ENCODE measurements at regions not wholly inside any gene's neighbourhood (a gene's known extent, or its start where the extent isn't known, plus 50 kb on each side); places are given as distances from the start of the nearest gene placed in this dataset.

DNA sequence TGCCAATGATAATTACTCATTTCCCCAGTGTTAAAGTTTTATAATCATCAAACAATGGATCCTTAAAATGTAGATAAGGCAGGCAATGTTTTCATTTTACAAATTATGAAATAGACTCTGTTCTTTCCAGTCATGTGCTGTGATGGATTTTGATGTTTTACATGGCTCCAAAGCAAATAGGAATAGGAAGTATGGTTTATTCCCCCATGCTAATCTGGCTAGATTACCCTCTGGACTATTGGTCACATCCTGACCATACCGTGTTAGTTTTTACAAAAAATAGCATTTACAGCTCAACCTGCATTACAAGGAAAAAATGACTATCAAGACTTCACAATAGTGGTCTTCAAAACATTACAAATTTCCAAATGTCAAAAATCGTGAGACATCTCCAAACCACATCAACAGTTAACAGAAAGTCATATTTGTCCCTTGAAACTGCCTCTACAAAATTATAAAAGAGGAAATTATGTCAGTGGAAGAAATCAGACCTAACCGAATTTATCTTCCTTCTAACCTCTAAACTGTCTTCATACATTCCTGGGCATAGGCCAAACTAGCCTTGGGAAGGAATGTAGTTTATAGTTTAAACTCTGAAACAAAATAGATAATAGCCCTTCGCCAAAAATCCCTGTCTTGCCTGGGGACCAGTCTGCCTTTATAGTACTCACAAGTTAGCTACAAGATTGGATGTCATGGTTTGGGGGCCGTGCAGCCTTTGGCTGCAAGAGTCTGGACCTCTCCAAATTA, 1941.2 kb upstream of the CELF4 start:
- no peak for DNase-seq (ENCODE audit: extremely low spot score)
- ChIA-PET POLR2A (no interaction called here), CTCF (no interaction called here)
- no peak for TF ChIP-seq HDGF (IDR thresholded peaks at IDR 0.05; ENCODE audit: borderline replicate concordance)
- no peak for TF ChIP-seq CTBP1 (IDR thresholded peaks at IDR 0.05; ENCODE audit: borderline replicate concordance)
- no peak for TF ChIP-seq ELF4 (IDR thresholded peaks at IDR 0.05)
- no peak for TF ChIP-seq ZNF384 (IDR thresholded peaks at IDR 0.05)
- no peak for TF ChIP-seq ARNT (IDR thresholded peaks at IDR 0.05)
- no peak for TF ChIP-seq SP1 (IDR thresholded peaks at IDR 0.05)
- TF ChIP-seq PKNOX1 (IDR thresholded peaks at IDR 0.05): no peak
- TF ChIP-seq SUZ12 (IDR thresholded peaks at IDR 0.05): no peak
- no peak for TF ChIP-seq TARDBP (IDR thresholded peaks at IDR 0.05)

- ChIA-PET CTCF (no interaction called here), POLR2A (no interaction called here)
- TF ChIP-seq ZNF384 (IDR thresholded peaks at IDR 0.05) (0 out of 2 replicates have a peak, but pooled peaks have one; percentile 6), L3MBTL2 (conservative IDR thresholded peaks at IDR 0.05) (no peak), ELF4 (IDR thresholded peaks at IDR 0.05) (no peak), PKNOX1 (IDR thresholded peaks at IDR 0.05) (no peak), FOXM1 (IDR thresholded peaks at IDR 0.05; ENCODE audit: borderline replicate concordance) (no peak)
- DNase-seq (ENCODE audit: extremely low spot score): no peak
Measured at GRCh38 chr18:39500306-39500705, 1934.7 kb upstream of the CELF4 start.

- no peak for DNase-seq (ENCODE audit: extremely low spot score)
- CTCF ChIA-PET: no interaction called here
- TF ChIP-seq BHLHE40 (IDR thresholded peaks at IDR 0.05; ENCODE audit: borderline replicate concordance) (no peak), FOXK2 (IDR thresholded peaks at IDR 0.05) (no peak), SUZ12 (IDR thresholded peaks at IDR 0.05) (no peak), HDGF (IDR thresholded peaks at IDR 0.05; ENCODE audit: borderline replicate concordance) (no peak), LEF1 (IDR thresholded peaks at IDR 0.05; ENCODE audit: borderline replicate concordance) (no peak), FOXM1 (IDR thresholded peaks at IDR 0.05; ENCODE audit: borderline replicate concordance) (no peak), L3MBTL2 (conservative IDR thresholded peaks at IDR 0.05) (no peak), NFRKB (IDR thresholded peaks at IDR 0.05) (no peak), ZNF384 (IDR thresholded peaks at IDR 0.05) (no peak), CTBP1 (IDR thresholded peaks at IDR 0.05; ENCODE audit: borderline replicate concordance) (no peak), SP1 (IDR thresholded peaks at IDR 0.05) (no peak), ELF4 (IDR thresholded peaks at IDR 0.05) (no peak), TARDBP (IDR thresholded peaks at IDR 0.05) (no peak), FOXA1 (IDR thresholded peaks at IDR 0.05) (no peak), PKNOX1 (IDR thresholded peaks at IDR 0.05) (no peak), ARNT (IDR thresholded peaks at IDR 0.05) (no peak)
- POLR2A ChIA-PET: no interaction called here
Measured at GRCh38 chr18:39497821-39498220, 1932.2 kb upstream of the CELF4 start.

DNA sequence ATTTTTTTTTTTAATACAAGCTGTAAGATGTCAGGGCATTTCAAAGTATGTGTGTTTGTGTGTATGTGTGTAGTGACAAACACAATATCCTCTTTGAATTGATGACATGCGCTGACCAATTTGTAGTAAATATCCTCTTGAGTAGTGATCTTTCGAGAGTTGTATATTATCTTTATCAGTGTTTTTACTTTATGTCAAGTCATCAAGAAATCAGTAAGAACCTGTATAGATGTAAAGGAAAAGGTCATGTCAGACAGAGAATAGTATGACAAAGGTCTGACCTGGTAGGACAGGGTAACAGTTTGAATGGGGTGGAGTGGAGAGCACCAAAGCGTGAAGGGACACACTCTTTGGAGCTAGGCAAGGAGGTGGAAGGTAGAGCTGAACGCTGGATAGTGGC, 1931.4 kb upstream of the CELF4 start:
- ChIA-PET CTCF (no interaction called here), POLR2A (no interaction called here)

GRCh38 chr18:39494211-39494896, 1928.8 kb upstream of the CELF4 start:
- ChIA-PET POLR2A (no interaction called here), CTCF (no interaction called here)
- TF ChIP-seq FOXA1 (IDR thresholded peaks at IDR 0.05) (no peak), L3MBTL2 (conservative IDR thresholded peaks at IDR 0.05) (no peak), FOXM1 (IDR thresholded peaks at IDR 0.05; ENCODE audit: borderline replicate concordance) (no peak), PKNOX1 (IDR thresholded peaks at IDR 0.05) (no peak), ZNF384 (IDR thresholded peaks at IDR 0.05) (no peak), ARNT (IDR thresholded peaks at IDR 0.05) (no peak), FOXK2 (IDR thresholded peaks at IDR 0.05) (no peak), HDGF (IDR thresholded peaks at IDR 0.05; ENCODE audit: borderline replicate concordance) (no peak), SUZ12 (IDR thresholded peaks at IDR 0.05) (no peak), TARDBP (IDR thresholded peaks at IDR 0.05) (no peak), SP1 (IDR thresholded peaks at IDR 0.05) (no peak), NFRKB (IDR thresholded peaks at IDR 0.05) (no peak), ELF4 (IDR thresholded peaks at IDR 0.05) (no peak), CTBP1 (IDR thresholded peaks at IDR 0.05; ENCODE audit: borderline replicate concordance) (no peak), LEF1 (IDR thresholded peaks at IDR 0.05; ENCODE audit: borderline replicate concordance) (no peak), BHLHE40 (IDR thresholded peaks at IDR 0.05; ENCODE audit: borderline replicate concordance) (no peak)
- no peak for DNase-seq (ENCODE audit: extremely low spot score)

More for the DNA sequence above, 1931.4 kb upstream of the CELF4 start:
- TF ChIP-seq ZNF384 (IDR thresholded peaks at IDR 0.05): no peak
- TF ChIP-seq LEF1 (IDR thresholded peaks at IDR 0.05; ENCODE audit: borderline replicate concordance): no peak
- no peak for TF ChIP-seq TARDBP (IDR thresholded peaks at IDR 0.05)
- TF ChIP-seq L3MBTL2 (conservative IDR thresholded peaks at IDR 0.05): no peak
- TF ChIP-seq FOXM1 (IDR thresholded peaks at IDR 0.05; ENCODE audit: borderline replicate concordance): no peak
- no peak for TF ChIP-seq SP1 (IDR thresholded peaks at IDR 0.05)
- no peak for TF ChIP-seq SUZ12 (IDR thresholded peaks at IDR 0.05)
- no peak for TF ChIP-seq ARNT (IDR thresholded peaks at IDR 0.05)
- no peak for TF ChIP-seq NFRKB (IDR thresholded peaks at IDR 0.05)
- no peak for TF ChIP-seq PKNOX1 (IDR thresholded peaks at IDR 0.05)
- TF ChIP-seq CTBP1 (IDR thresholded peaks at IDR 0.05; ENCODE audit: borderline replicate concordance): no peak
- TF ChIP-seq ELF4 (IDR thresholded peaks at IDR 0.05): no peak
- TF ChIP-seq HDGF (IDR thresholded peaks at IDR 0.05; ENCODE audit: borderline replicate concordance): no peak
- no peak for TF ChIP-seq FOXK2 (IDR thresholded peaks at IDR 0.05)
- TF ChIP-seq BHLHE40 (IDR thresholded peaks at IDR 0.05; ENCODE audit: borderline replicate concordance): no peak
- no peak for TF ChIP-seq FOXA1 (IDR thresholded peaks at IDR 0.05)
- no peak for DNase-seq (ENCODE audit: extremely low spot score)

Measured in HEK293T (cell line).